Ovary (tissue), 3 donors: ENCODE measurements at regions not wholly inside any gene's neighbourhood (a gene's known extent, or its start where the extent isn't known, plus 50 kb on each side); places are given as distances from the start of the nearest gene placed in this dataset.

Experiments used
- CTCF ChIP-seq, 3 donors: fragments of 450-650 bp in 2 of 3; fragments of 200-600 bp in 1 of 3; IDR thresholded peaks; one replicate each; pipeline versions ENCODE4 v1.5.1 to v1.8.0; 2016 to 2022; ENCODE audit warnings: antibody characterized with exemption in 3 of 3, mild to moderate bottlenecking in 1 of 3
- EP300 ChIP-seq: sonication (generic); formaldehyde crosslinking; IDR thresholded peaks from one replicate; pipeline ENCODE4 v1.6.1; 2017; ENCODE audit warnings: antibody characterized with exemption
- POLR2A ChIP-seq: fragments of 450-650 bp; IDR thresholded peaks from one replicate; pipeline ENCODE4 v1.6.1; 2017; ENCODE audit warnings: antibody characterized with exemption, mild to moderate bottlenecking, moderate library complexity
- donor health status: DM: no; HTN: no; CAD: no.

GRCh38 chrX:142671036-142671435 is 354.7 kb upstream of the SPANXN4 start:
- TF ChIP-seq CTCF (IDR thresholded peaks at IDR 0.05), result no peak
- TF ChIP-seq POLR2A, result no peak
- no peak for TF ChIP-seq EP300
